H1 (cell line): ENCODE measurements at regions not wholly inside any gene's neighbourhood (a gene's known extent, or its start where the extent isn't known, plus 50 kb on each side); places are given as distances from the start of the nearest gene placed in this dataset.

ENCODE experiments used
- CBX5 ChIP-seq: fragments of 300-800, 300-1000 bp; sonication (generic); IDR thresholded peaks from 2 replicates; pipeline ENCODE4 v1.7.1; 2016; ENCODE audit warnings: antibody characterized with exemption, low read length, low read depth
- EGR1 ChIP-seq: IDR thresholded peaks from 2 replicates; pipeline ENCODE4 v1.6.1; 2011; ENCODE audit warnings: low read depth, low read length, borderline replicate concordance
- TF ChIP-seq, protein P1 (sequence below): IDR thresholded peaks from 2 replicates; pipeline ENCODE4 v1.6.1; 2012; ENCODE audit warnings: inconsistent platforms
- TF ChIP-seq, protein P2 (sequence below): fragments of 300-600 bp; sonication (generic); IDR thresholded peaks from 2 replicates; pipeline ENCODE4 v1.7.1; 2012; ENCODE audit warnings: low read length, moderate library complexity, mild to moderate bottlenecking, inconsistent platforms; ENCODE audit not compliant: insufficient replicate concordance

DNA sequence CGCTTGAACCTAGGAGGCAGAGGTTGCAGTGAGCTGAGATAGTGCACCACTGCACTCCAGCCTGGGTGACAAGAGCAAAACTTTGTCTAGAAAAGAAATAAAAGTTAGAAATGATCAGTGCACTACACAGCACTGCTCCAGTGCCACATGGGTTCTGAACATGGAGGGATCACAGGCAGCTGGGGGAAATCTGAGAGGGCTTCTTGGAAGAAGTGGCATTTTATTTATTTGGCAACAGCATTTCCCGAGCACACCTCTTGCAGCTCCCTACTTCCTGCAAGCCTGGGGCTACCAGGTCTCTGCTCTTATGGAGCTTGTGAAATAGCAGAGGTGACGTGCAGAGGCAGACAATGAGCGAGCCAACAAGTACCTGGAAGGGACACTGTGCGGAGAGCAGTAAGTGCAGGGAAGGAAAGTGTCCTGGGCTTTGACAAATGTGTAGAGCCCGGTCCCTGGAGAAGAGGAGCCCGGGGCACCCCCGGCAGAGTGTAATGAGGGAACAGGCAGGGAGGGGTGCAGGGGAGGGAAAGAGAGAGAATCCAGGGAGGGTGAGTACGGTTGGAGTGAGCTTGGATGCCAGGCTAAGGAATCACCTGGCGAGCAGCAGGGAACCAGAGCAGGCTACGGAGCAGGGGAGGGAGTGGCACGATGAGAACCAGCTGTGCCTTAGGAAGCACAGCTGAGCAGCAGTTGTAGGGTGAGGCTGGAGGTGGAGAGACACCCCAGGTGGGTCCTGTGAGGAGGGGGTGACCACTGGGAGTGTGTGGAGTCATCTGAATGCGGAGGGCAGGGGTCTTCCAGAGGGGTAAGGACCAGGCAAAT, 104.6 kb upstream of the CTBP2 start (continued):
- TF ChIP-seq, protein P1, sequence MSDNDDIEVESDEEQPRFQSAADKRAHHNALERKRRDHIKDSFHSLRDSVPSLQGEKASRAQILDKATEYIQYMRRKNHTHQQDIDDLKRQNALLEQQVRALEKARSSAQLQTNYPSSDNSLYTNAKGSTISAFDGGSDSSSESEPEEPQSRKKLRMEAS: no peak
- TF ChIP-seq CBX5 (no peak), EGR1 (no peak)
- TF ChIP-seq, protein P2, sequence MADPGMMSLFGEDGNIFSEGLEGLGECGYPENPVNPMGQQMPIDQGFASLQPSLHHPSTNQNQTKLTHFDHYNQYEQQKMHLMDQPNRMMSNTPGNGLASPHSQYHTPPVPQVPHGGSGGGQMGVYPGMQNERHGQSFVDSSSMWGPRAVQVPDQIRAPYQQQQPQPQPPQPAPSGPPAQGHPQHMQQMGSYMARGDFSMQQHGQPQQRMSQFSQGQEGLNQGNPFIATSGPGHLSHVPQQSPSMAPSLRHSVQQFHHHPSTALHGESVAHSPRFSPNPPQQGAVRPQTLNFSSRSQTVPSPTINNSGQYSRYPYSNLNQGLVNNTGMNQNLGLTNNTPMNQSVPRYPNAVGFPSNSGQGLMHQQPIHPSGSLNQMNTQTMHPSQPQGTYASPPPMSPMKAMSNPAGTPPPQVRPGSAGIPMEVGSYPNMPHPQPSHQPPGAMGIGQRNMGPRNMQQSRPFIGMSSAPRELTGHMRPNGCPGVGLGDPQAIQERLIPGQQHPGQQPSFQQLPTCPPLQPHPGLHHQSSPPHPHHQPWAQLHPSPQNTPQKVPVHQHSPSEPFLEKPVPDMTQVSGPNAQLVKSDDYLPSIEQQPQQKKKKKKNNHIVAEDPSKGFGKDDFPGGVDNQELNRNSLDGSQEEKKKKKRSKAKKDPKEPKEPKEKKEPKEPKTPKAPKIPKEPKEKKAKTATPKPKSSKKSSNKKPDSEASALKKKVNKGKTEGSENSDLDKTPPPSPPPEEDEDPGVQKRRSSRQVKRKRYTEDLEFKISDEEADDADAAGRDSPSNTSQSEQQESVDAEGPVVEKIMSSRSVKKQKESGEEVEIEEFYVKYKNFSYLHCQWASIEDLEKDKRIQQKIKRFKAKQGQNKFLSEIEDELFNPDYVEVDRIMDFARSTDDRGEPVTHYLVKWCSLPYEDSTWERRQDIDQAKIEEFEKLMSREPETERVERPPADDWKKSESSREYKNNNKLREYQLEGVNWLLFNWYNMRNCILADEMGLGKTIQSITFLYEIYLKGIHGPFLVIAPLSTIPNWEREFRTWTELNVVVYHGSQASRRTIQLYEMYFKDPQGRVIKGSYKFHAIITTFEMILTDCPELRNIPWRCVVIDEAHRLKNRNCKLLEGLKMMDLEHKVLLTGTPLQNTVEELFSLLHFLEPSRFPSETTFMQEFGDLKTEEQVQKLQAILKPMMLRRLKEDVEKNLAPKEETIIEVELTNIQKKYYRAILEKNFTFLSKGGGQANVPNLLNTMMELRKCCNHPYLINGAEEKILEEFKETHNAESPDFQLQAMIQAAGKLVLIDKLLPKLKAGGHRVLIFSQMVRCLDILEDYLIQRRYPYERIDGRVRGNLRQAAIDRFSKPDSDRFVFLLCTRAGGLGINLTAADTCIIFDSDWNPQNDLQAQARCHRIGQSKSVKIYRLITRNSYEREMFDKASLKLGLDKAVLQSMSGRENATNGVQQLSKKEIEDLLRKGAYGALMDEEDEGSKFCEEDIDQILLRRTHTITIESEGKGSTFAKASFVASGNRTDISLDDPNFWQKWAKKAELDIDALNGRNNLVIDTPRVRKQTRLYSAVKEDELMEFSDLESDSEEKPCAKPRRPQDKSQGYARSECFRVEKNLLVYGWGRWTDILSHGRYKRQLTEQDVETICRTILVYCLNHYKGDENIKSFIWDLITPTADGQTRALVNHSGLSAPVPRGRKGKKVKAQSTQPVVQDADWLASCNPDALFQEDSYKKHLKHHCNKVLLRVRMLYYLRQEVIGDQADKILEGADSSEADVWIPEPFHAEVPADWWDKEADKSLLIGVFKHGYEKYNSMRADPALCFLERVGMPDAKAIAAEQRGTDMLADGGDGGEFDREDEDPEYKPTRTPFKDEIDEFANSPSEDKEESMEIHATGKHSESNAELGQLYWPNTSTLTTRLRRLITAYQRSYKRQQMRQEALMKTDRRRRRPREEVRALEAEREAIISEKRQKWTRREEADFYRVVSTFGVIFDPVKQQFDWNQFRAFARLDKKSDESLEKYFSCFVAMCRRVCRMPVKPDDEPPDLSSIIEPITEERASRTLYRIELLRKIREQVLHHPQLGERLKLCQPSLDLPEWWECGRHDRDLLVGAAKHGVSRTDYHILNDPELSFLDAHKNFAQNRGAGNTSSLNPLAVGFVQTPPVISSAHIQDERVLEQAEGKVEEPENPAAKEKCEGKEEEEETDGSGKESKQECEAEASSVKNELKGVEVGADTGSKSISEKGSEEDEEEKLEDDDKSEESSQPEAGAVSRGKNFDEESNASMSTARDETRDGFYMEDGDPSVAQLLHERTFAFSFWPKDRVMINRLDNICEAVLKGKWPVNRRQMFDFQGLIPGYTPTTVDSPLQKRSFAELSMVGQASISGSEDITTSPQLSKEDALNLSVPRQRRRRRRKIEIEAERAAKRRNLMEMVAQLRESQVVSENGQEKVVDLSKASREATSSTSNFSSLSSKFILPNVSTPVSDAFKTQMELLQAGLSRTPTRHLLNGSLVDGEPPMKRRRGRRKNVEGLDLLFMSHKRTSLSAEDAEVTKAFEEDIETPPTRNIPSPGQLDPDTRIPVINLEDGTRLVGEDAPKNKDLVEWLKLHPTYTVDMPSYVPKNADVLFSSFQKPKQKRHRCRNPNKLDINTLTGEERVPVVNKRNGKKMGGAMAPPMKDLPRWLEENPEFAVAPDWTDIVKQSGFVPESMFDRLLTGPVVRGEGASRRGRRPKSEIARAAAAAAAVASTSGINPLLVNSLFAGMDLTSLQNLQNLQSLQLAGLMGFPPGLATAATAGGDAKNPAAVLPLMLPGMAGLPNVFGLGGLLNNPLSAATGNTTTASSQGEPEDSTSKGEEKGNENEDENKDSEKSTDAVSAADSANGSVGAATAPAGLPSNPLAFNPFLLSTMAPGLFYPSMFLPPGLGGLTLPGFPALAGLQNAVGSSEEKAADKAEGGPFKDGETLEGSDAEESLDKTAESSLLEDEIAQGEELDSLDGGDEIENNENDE: no peak
- TF ChIP-seq, all 59 proteins: peak for 0
